GM18861 (cell line): ENCODE measurements at regions not wholly inside any gene's neighbourhood (a gene's known extent, or its start where the extent isn't known, plus 50 kb on each side); places are given as distances from the start of the nearest gene placed in this dataset.

Experiments
- ATAC-seq: cut with Tn5 transposase; IDR thresholded peaks from one replicate; pipeline ENCODE4 v1.9.1; 2021; ENCODE audit not compliant: unreplicated experiment

- ATAC-seq, result no peak
Measured at GRCh38 chr10:65861249-65861648, 1064.6 kb upstream of the LRRTM3 start.
